ENCODE measurements at regions not wholly inside any gene's neighbourhood (a gene's known extent, or its start where the extent isn't known, plus 50 kb on each side); places are given as distances from the start of the nearest gene placed in this dataset.

DNA sequence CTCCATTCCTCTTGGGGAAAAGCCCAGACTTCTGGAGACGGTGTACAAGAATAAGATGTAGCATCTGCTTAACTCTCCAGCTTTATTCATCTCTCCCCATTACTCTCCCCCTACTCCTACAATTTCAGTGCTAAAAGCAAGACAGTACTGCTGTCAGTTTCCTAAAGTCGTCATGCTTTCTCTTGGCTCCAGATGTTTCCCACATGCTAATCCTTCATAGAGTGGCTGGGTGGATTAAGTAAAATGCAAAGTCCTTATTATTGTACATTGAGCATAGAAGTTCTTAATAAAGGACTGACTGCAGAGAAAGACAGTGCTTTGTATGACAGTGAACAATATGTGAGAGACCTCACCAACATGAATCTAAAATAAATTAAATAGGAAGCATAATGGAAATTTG lies 142.2 kb upstream of the UBASH3B start:
- TF ChIP-seq, protein P1, sequence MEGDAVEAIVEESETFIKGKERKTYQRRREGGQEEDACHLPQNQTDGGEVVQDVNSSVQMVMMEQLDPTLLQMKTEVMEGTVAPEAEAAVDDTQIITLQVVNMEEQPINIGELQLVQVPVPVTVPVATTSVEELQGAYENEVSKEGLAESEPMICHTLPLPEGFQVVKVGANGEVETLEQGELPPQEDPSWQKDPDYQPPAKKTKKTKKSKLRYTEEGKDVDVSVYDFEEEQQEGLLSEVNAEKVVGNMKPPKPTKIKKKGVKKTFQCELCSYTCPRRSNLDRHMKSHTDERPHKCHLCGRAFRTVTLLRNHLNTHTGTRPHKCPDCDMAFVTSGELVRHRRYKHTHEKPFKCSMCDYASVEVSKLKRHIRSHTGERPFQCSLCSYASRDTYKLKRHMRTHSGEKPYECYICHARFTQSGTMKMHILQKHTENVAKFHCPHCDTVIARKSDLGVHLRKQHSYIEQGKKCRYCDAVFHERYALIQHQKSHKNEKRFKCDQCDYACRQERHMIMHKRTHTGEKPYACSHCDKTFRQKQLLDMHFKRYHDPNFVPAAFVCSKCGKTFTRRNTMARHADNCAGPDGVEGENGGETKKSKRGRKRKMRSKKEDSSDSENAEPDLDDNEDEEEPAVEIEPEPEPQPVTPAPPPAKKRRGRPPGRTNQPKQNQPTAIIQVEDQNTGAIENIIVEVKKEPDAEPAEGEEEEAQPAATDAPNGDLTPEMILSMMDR (IDR thresholded peaks at IDR 0.05), result no peak
- TF ChIP-seq POLR2AphosphoS5 (IDR thresholded peaks at IDR 0.05; ENCODE audit: insufficient read depth in 1 of 2, low read depth in 1 of 2), result no peak

Data from vagina (tissue), 2 donors.